Keratinocyte (primary cell): ENCODE measurements at regions not wholly inside any gene's neighbourhood (a gene's known extent, or its start where the extent isn't known, plus 50 kb on each side); places are given as distances from the start of the nearest gene placed in this dataset.
A peak's percentile ranks its signal among the peaks of the same experiment; 100 is the strongest.

ENCODE experiments used
- DNase-seq: peaks from one replicate; pipeline ENCODE4 v3.0.0-alpha.2; 2011; ENCODE audit warnings: low read depth, missing footprints, low spot score
- FAIRE-seq: peaks from 2 replicates; lab custom pipeline; 2011; peaks lifted over from hg19 to GRCh38; lab: Jason Lieb, UNC
- H2AFZ ChIP-seq: 2 replicates; pipeline ENCODE4 v1.6.0; 2012; ENCODE audit warnings: low read length, control low read depth, inconsistent platforms; ENCODE audit not compliant: control insufficient read depth
- H3K27ac ChIP-seq: 2 replicates; pipeline ENCODE4 v1.5.1; 2011; ENCODE audit warnings: low read length; ENCODE audit not compliant: control insufficient read depth, insufficient read depth
- H3K27me3 ChIP-seq: 3 replicates; pipeline ENCODE4 v1.6.0; 2011; ENCODE audit warnings: low read length; ENCODE audit not compliant: control insufficient read depth, insufficient read depth; ENCODE audit errors: extremely low read depth
- H3K36me3 ChIP-seq, 2 experiments: 2 replicates in 1 of 2; 3 replicates in 1 of 2; pipeline ENCODE4 v1.5.1; 2011; ENCODE audit warnings: low read length in 2 of 2, mild to moderate bottlenecking in 1 of 2; ENCODE audit not compliant: control insufficient read depth in 2 of 2, insufficient read depth in 2 of 2; ENCODE audit errors: extremely low read depth in 1 of 2
- H3K4me1 ChIP-seq: 3 replicates; pipeline ENCODE4 v1.5.1; 2011; ENCODE audit warnings: low read length; ENCODE audit not compliant: control insufficient read depth, insufficient read depth; ENCODE audit errors: extremely low read depth
- H3K4me2 ChIP-seq: 3 replicates; pipeline ENCODE4 v1.6.0; 2011; ENCODE audit warnings: low read depth, low read length; ENCODE audit not compliant: control insufficient read depth, insufficient read depth; ENCODE audit errors: extremely low read depth
- H3K4me3 ChIP-seq, 3 experiments: fragments of 200-600 bp in 1 of 3; sonication (generic) in 1 of 3; 2 replicates in 2 of 3; 3 replicates in 1 of 3; pipeline ENCODE4 v1.5.1; 2011 to 2016; ENCODE audit warnings: low read length in 3 of 3, mild to moderate bottlenecking in 3 of 3, control low read depth in 2 of 3, inconsistent platforms in 1 of 3, low read depth in 1 of 3, mixed read lengths in 1 of 3, mixed run types in 1 of 3, moderate library complexity in 1 of 3; ENCODE audit not compliant: control insufficient read depth in 2 of 3, insufficient read depth in 2 of 3; ENCODE audit errors: extremely low read depth in 1 of 3
- H3K79me2 ChIP-seq: 2 replicates; pipeline ENCODE4 v1.6.0; 2012; ENCODE audit warnings: low read length; ENCODE audit not compliant: control insufficient read depth, insufficient read depth
- H3K9ac ChIP-seq: 3 replicates; pipeline ENCODE4 v1.6.0; 2011; ENCODE audit warnings: low read length; ENCODE audit not compliant: control insufficient read depth, insufficient read depth; ENCODE audit errors: extremely low read depth
- H3K9me1 ChIP-seq: 3 replicates; pipeline ENCODE4 v1.6.0; 2011; ENCODE audit warnings: low read length; ENCODE audit not compliant: control insufficient read depth, insufficient read depth; ENCODE audit errors: extremely low read depth
- H3K9me3 ChIP-seq: 2 replicates; pipeline ENCODE4 v1.5.1; 2012; ENCODE audit warnings: low read depth, low read length; ENCODE audit not compliant: control insufficient read depth
- H4K20me1 ChIP-seq: 3 replicates; pipeline ENCODE4 v1.6.0; 2011; ENCODE audit warnings: low read length; ENCODE audit not compliant: control insufficient read depth, insufficient read depth; ENCODE audit errors: extremely low read depth
- CTCF ChIP-seq, 3 experiments: IDR thresholded peaks in 1 of 3; conservative IDR thresholded peaks in 1 of 3; optimal IDR thresholded peaks in 1 of 3; 2 replicates in 2 of 3; 3 replicates in 1 of 3; pipeline versions ENCODE3 to v1.5.1; 2011; ENCODE audit warnings: low read length in 3 of 3, mild to moderate bottlenecking in 3 of 3, moderate library complexity in 2 of 3, control low read depth in 1 of 3, inconsistent platforms in 1 of 3; ENCODE audit not compliant: insufficient read depth in 2 of 3; ENCODE audit errors: extremely low read depth in 1 of 3
- EZH2 ChIP-seq: IDR thresholded peaks from one replicate; pipeline ENCODE4 v1.6.1; 2012; ENCODE audit warnings: inconsistent platforms, mild to moderate bottlenecking, low read length, moderate library complexity
- dilution Hi-C: fragments of 300-500 bp; cut with MboI; formaldehyde crosslinking; loops from one replicate; pipeline ENCODE4 v1.7.0; 2020; ENCODE audit warnings: low sequenced_read_pairs; ENCODE audit not compliant: extremely low pct_ligation_motif_present

- H4K20me1 ChIP-seq, result peaks cover 3% of the 10 kb centered on the region
- no peak for TF ChIP-seq CTCF (optimal IDR thresholded peaks at IDR 0.05 in 1 of 3, IDR thresholded peaks at IDR 0.05 in 1 of 3, conservative IDR thresholded peaks at IDR 0.05 in 1 of 3; ENCODE audit: extremely low read depth in 1 of 3, insufficient read depth in 2 of 3, low read length in 3 of 3)
- no peak for TF ChIP-seq EZH2
- no peaks in the 10 kb centered on the region for H3K79me2 ChIP-seq
- peaks cover 13% of the 10 kb centered on the region for H3K4me1 ChIP-seq
- H3K9me3 ChIP-seq, result no peaks in the 10 kb centered on the region
- no peak for DNase-seq
- no peaks in the 10 kb centered on the region for H3K36me3 ChIP-seq
- H3K9ac ChIP-seq, result no peak overlapping the region
- peak; percentile 23 for FAIRE-seq
- no peak overlapping the region for H3K27ac ChIP-seq
- H3K9me1 ChIP-seq, result no peaks in the 10 kb centered on the region
- H2AFZ ChIP-seq, result no peak overlapping the region
- dilution Hi-C loops, result no loop called here
- no peak overlapping the region for H3K4me2 ChIP-seq
- H3K4me3 ChIP-seq, result no peak overlapping the region
- H3K27me3 ChIP-seq, result peaks cover 6% of the 10 kb centered on the region
Measured at GRCh38 chr1:184870319-184870718, 104.0 kb downstream of the NIBAN1 start.

GRCh38 chr1:184867866-184868689 is 106.2 kb downstream of the NIBAN1 start:
- TF ChIP-seq CTCF (optimal IDR thresholded peaks at IDR 0.05 in 1 of 3, IDR thresholded peaks at IDR 0.05 in 1 of 3, conservative IDR thresholded peaks at IDR 0.05 in 1 of 3; ENCODE audit: extremely low read depth in 1 of 3, insufficient read depth in 2 of 3, low read length in 3 of 3), result no peak
- TF ChIP-seq EZH2, result no peak

More at GRCh38 chr1:184867866-184868689, 106.2 kb downstream of the NIBAN1 start:
- Histone ChIP-seq H2AFZ (no peak overlapping the region), H3K79me2 (no peaks in the 10 kb centered on the region), H3K9me3 (no peaks in the 10 kb centered on the region), H3K27me3 (peaks cover 6% of the 10 kb centered on the region), H3K4me1 (peaks cover 13% of the 10 kb centered on the region), H3K36me3 (no peaks in the 10 kb centered on the region), H3K9me1 (no peaks in the 10 kb centered on the region), H4K20me1 (peaks cover 3% of the 10 kb centered on the region), H3K27ac (no peak overlapping the region), H3K4me2 (peak overlapping the region; percentile 35), H3K9ac (no peak overlapping the region), H3K4me3 (no peak overlapping the region)
- DNase-seq (no peak), FAIRE-seq (no peak)
- dilution Hi-C loops, result no loop called here
